T-helper 17 cell (primary cell): ENCODE measurements at regions not wholly inside any gene's neighbourhood (a gene's known extent, or its start where the extent isn't known, plus 50 kb on each side); places are given as distances from the start of the nearest gene placed in this dataset.

Experiments used
- ATAC-seq: fragments of 150-1000 bp; cut with Tn5 transposase; 2 replicates; pipeline ENCODE4 v1.10.0; 2021; ENCODE audit warnings: mild to moderate bottlenecking, moderate library complexity
- DNase-seq, 3 donors: peaks; one replicate each; pipeline versions ENCODE4 v3.0.0 to v3.0.0-alpha.2; 2020 to 2021
- H3K9me3 ChIP-seq: one replicate; pipeline ENCODE4 v1.7.0; 2013; ENCODE audit warnings: low read length, mild to moderate bottlenecking; ENCODE audit not compliant: control insufficient read depth, poor library complexity, severe bottlenecking
- H3K27ac Mint-ChIP-seq: one replicate; pipeline ENCODE4 v1.8.0; 2022; ENCODE audit warnings: mild to moderate bottlenecking, moderate library complexity, mixed read lengths
- H3K27me3 Mint-ChIP-seq: one replicate; pipeline ENCODE4 v1.8.0; 2022; ENCODE audit warnings: mixed read lengths
- H3K36me3 Mint-ChIP-seq: one replicate; pipeline ENCODE4 v1.8.0; 2022; ENCODE audit warnings: low read depth, mixed read lengths
- H3K4me1 Mint-ChIP-seq: one replicate; pipeline ENCODE4 v1.8.0; 2022; ENCODE audit warnings: mild to moderate bottlenecking, mixed read lengths
- H3K4me3 Mint-ChIP-seq: one replicate; pipeline ENCODE4 v1.8.0; 2022; ENCODE audit warnings: mild to moderate bottlenecking, moderate library complexity, mixed read lengths

- H3K4me1 Mint-ChIP-seq = peaks cover 3% of the 10 kb centered on the region
- no peak overlapping the region for H3K27ac Mint-ChIP-seq
- H3K4me3 Mint-ChIP-seq = no peak overlapping the region
- H3K9me3 ChIP-seq = no peaks in the 10 kb centered on the region
- DNase-seq = no peak
- H3K36me3 Mint-ChIP-seq = peaks cover 6% of the 10 kb centered on the region
- peaks cover 34% of the 10 kb centered on the region for H3K27me3 Mint-ChIP-seq
- no peak for ATAC-seq
Observed at GRCh38 chr15:60237446-60237845, 160.3 kb downstream of the ANXA2 start.

- Mint-ChIP-seq H3K27ac (no peak overlapping the region), H3K36me3 (no peaks in the 10 kb centered on the region), H3K4me3 (no peak overlapping the region), H3K27me3 (peaks cover 20% of the 10 kb centered on the region), H3K4me1 (no peaks in the 10 kb centered on the region)
- H3K9me3 ChIP-seq = no peaks in the 10 kb centered on the region
- ATAC-seq (no peak), DNase-seq (no peak)
Observed at GRCh38 chr15:60243769-60244168, 154.0 kb downstream of the ANXA2 start.

DNA sequence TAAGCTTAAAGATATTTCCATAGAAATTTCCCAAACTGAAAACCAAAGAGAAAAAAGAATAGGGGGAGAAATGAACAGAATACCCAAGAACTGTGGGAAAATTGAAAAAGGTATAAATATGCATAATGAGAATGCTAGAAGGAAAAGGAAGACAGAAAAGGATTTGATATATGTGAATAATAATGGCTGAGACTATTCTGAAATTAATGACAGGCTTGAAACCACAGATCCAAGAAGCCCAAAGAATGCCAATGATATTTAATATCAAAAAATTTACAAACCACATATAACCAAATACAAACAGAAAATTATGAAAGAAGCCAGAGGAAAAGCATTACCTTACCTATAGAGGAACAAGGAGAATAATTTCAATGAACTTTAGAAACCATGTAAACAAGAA lies 153.0 kb downstream of the ANXA2 start:
- H3K27me3 Mint-ChIP-seq = peaks cover 21% of the 10 kb centered on the region
- no peaks in the 10 kb centered on the region for H3K36me3 Mint-ChIP-seq
- H3K4me1 Mint-ChIP-seq = no peaks in the 10 kb centered on the region
- H3K27ac Mint-ChIP-seq = no peak overlapping the region
- ATAC-seq (no peak), DNase-seq (no peak)
- no peaks in the 10 kb centered on the region for H3K9me3 ChIP-seq
- no peak overlapping the region for H3K4me3 Mint-ChIP-seq

DNA sequence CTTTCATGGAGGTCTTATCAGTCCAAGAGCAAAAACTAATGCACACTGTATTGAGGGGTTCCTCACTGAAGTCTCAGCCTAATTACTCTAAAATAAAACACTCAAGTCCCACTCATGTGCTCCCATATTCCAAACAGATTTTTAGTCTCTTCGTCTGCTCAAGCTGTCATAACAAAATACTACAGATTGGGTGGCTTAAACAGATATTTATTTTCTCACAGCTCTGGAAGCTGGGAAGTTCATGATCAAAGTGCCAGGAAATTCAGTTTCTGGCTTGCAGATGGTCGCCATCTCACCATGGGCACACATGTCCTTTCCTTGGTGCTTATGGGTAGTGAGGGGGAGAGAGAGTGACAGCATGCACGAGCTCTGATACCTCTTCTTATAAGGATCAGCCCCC lies 147.5 kb downstream of the ANXA2 start:
- Mint-ChIP-seq H3K36me3 (no peaks in the 10 kb centered on the region), H3K27me3 (peaks cover 57% of the 10 kb centered on the region), H3K27ac (no peak overlapping the region), H3K4me3 (no peak overlapping the region), H3K4me1 (peaks cover 2% of the 10 kb centered on the region)
- DNase-seq (no peak), ATAC-seq (no peak)
- no peaks in the 10 kb centered on the region for H3K9me3 ChIP-seq

GRCh38 chr15:60251300-60252070 lies 146.3 kb downstream of the ANXA2 start:
- no peak for DNase-seq
- Mint-ChIP-seq H3K27me3 (peaks cover 55% of the 10 kb centered on the region), H3K4me1 (peaks cover 2% of the 10 kb centered on the region), H3K36me3 (no peaks in the 10 kb centered on the region), H3K27ac (no peak overlapping the region), H3K4me3 (no peak overlapping the region)
- no peaks in the 10 kb centered on the region for H3K9me3 ChIP-seq
- ATAC-seq = no peak

- H3K4me1 Mint-ChIP-seq = peaks cover 2% of the 10 kb centered on the region
- peaks cover 77% of the 10 kb centered on the region for H3K27me3 Mint-ChIP-seq
- H3K27ac Mint-ChIP-seq = no peak overlapping the region
- H3K4me3 Mint-ChIP-seq = no peak overlapping the region
- H3K9me3 ChIP-seq = no peaks in the 10 kb centered on the region
- ATAC-seq = no peak
- no peak for DNase-seq
- H3K36me3 Mint-ChIP-seq = no peaks in the 10 kb centered on the region
Observed at GRCh38 chr15:60254416-60254815, 143.4 kb downstream of the ANXA2 start.

DNA sequence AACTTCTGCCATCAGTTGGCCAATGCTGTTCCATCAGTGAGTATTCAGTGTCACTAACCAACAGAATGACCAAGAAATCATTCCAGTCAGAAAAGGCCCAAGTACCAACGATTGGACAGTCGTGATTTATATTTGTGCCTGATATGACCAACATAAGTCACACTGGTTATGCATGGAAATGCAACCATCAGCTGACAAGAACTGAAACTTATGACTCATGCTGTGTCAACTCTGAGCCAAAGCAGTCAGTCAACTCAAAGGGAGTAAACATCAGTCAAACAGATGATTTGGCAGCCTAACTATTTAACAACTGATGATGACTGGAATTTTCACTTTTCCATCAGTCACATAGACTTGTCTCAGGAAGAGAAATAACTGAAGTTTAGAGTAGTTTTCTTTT lies 142.4 kb downstream of the ANXA2 start:
- Mint-ChIP-seq H3K4me3 (no peak overlapping the region), H3K27me3 (peaks cover 74% of the 10 kb centered on the region), H3K4me1 (peaks cover 2% of the 10 kb centered on the region), H3K27ac (no peak overlapping the region), H3K36me3 (no peaks in the 10 kb centered on the region)
- no peaks in the 10 kb centered on the region for H3K9me3 ChIP-seq
- no peak for DNase-seq
- ATAC-seq = no peak

GRCh38 chr15:60257591-60258159 lies 140.1 kb downstream of the ANXA2 start:
- peaks cover 1% of the 10 kb centered on the region for H3K4me1 Mint-ChIP-seq
- H3K27me3 Mint-ChIP-seq = peaks cover 54% of the 10 kb centered on the region
- no peaks in the 10 kb centered on the region for H3K36me3 Mint-ChIP-seq
- no peak for DNase-seq
- no peaks in the 10 kb centered on the region for H3K9me3 ChIP-seq
- ATAC-seq = no peak
- no peak overlapping the region for H3K27ac Mint-ChIP-seq
- H3K4me3 Mint-ChIP-seq = no peak overlapping the region

- Mint-ChIP-seq H3K27me3 (peaks cover 38% of the 10 kb centered on the region), H3K4me3 (no peak overlapping the region)
Observed at GRCh38 chr15:60259469-60259868, 138.3 kb downstream of the ANXA2 start.

DNA sequence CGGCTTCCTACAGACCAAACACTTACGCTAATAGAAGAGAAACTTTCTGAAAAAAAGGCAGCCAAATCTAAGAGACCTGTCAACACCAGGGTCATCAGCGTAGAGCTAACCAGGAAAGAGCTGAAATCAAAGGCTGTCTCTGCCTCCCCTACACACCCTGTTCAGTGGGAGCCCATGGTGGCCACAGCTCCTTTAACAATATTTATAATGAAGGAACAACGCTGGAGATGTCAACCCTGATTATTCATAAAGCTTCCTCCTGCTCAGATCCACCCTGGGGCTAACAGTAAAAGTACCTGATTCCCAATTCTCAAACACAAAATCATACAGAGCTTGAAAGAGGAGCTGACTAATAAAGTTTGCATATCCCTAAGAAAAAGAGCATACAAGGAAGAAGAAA lies 133.7 kb downstream of the ANXA2 start:
- no peak for DNase-seq
- H3K36me3 Mint-ChIP-seq = no peaks in the 10 kb centered on the region
- no peak overlapping the region for H3K4me3 Mint-ChIP-seq
- peaks cover 27% of the 10 kb centered on the region for H3K27me3 Mint-ChIP-seq
- no peak for ATAC-seq
- H3K9me3 ChIP-seq = no peaks in the 10 kb centered on the region
- no peak overlapping the region for H3K27ac Mint-ChIP-seq
- H3K4me1 Mint-ChIP-seq = no peaks in the 10 kb centered on the region

More at GRCh38 chr15:60259469-60259868, 138.3 kb downstream of the ANXA2 start:
- Mint-ChIP-seq H3K4me1 (no peaks in the 10 kb centered on the region), H3K27ac (no peak overlapping the region), H3K36me3 (no peaks in the 10 kb centered on the region)
- H3K9me3 ChIP-seq = no peaks in the 10 kb centered on the region
- ATAC-seq = no peak
- no peak for DNase-seq

GRCh38 chr15:60264566-60264965 lies 133.2 kb downstream of the ANXA2 start:
- no peak for DNase-seq
- H3K9me3 ChIP-seq = no peaks in the 10 kb centered on the region
- H3K4me3 Mint-ChIP-seq = no peak overlapping the region
- no peak for ATAC-seq
- no peaks in the 10 kb centered on the region for H3K4me1 Mint-ChIP-seq
- no peak overlapping the region for H3K27ac Mint-ChIP-seq
- peaks cover 1% of the 10 kb centered on the region for H3K36me3 Mint-ChIP-seq
- H3K27me3 Mint-ChIP-seq = peaks cover 30% of the 10 kb centered on the region

GRCh38 chr15:60265057-60265456 lies 132.7 kb downstream of the ANXA2 start:
- ATAC-seq = no peak
- H3K27me3 Mint-ChIP-seq = peaks cover 32% of the 10 kb centered on the region
- no peak overlapping the region for H3K4me3 Mint-ChIP-seq
- H3K4me1 Mint-ChIP-seq = no peaks in the 10 kb centered on the region
- no peak overlapping the region for H3K27ac Mint-ChIP-seq
- H3K9me3 ChIP-seq = no peaks in the 10 kb centered on the region
- no peak for DNase-seq
- peaks cover 2% of the 10 kb centered on the region for H3K36me3 Mint-ChIP-seq

DNA sequence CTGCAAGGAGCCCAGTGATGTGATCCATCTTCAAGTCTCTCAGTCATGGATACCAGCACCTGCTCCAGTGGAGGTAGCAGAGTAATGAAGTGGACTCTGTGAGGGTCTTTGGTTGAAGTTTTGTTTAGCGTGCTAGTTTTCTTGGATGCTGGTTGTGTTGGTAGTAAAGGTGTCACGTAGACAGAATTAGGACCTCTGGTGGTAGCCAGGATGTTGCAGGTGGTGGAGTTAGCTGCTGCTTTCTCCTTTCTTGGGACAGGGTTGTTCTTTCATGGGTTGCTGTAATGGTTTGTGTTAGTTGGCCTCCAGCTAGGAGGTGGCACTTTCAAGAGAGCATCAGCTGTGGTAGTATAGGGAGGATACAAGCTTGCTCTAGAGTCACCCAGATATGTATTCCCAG lies 125.2 kb downstream of the ANXA2 start:
- ATAC-seq (no peak), DNase-seq (no peak)
- H3K4me1 Mint-ChIP-seq = no peaks in the 10 kb centered on the region
- peaks cover 41% of the 10 kb centered on the region for H3K27me3 Mint-ChIP-seq
- peaks cover 9% of the 10 kb centered on the region for H3K9me3 ChIP-seq
- no peak overlapping the region for H3K27ac Mint-ChIP-seq
- peaks cover 2% of the 10 kb centered on the region for H3K36me3 Mint-ChIP-seq
- H3K4me3 Mint-ChIP-seq = no peak overlapping the region

DNA sequence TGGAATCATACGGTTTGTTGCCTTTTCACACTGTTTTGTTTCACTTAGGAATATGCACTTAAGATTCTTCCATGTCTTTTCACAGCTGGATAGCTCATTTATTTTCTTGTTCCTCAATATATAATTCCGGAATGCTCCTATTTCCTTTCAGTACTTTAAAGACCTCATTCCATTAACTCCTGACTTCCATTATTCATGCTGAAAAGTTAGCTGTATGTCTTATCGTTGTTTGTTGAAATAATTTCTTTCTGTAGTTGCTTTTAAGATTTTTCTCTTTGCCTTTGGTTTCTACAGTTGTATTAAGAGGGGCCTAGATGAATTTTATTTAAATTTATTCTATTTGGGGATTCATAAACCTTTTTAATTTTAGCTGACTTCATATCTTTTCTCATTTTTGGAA lies 122.2 kb downstream of the ANXA2 start:
- no peak for DNase-seq
- no peak for ATAC-seq
- H3K4me3 Mint-ChIP-seq = no peak overlapping the region
- H3K27ac Mint-ChIP-seq = no peak overlapping the region
- peaks cover 9% of the 10 kb centered on the region for H3K9me3 ChIP-seq
- peaks cover 44% of the 10 kb centered on the region for H3K27me3 Mint-ChIP-seq
- H3K4me1 Mint-ChIP-seq = no peaks in the 10 kb centered on the region
- no peaks in the 10 kb centered on the region for H3K36me3 Mint-ChIP-seq
